Peyer's patch (tissue), 4 donors: ENCODE measurements at regions not wholly inside any gene's neighbourhood (a gene's known extent, or its start where the extent isn't known, plus 50 kb on each side); places are given as distances from the start of the nearest gene placed in this dataset.

ENCODE experiments used
- DNase-seq, 3 donors: peaks; one replicate each; pipeline ENCODE4 v3.0.0-alpha.2; 2017 to 2019
- H3K27ac ChIP-seq, 4 donors: fragments of 200-600 bp; sonication (generic); one replicate each; pipeline ENCODE4 v1.5.1; 2016 to 2019
- H3K27me3 ChIP-seq, 2 donors: fragments of 200-600 bp; sonication (generic); one replicate each; pipeline ENCODE4 v1.5.1; 2019
- H3K36me3 ChIP-seq, 3 donors: fragments of 200-600 bp; sonication (generic); one replicate each; pipeline ENCODE4 v1.5.1; 2016 to 2019
- H3K4me1 ChIP-seq, 4 donors: fragments of 200-600 bp; sonication (generic); one replicate each; pipeline ENCODE4 v1.5.1; 2016 to 2019
- H3K4me3 ChIP-seq, 4 donors: fragments of 200-600 bp; sonication (generic); 1 replicate in 3 of 4; 2 replicates in 1 of 4; pipeline ENCODE4 v1.5.1; 2016 to 2019; ENCODE audit warnings: mild to moderate bottlenecking in 1 of 4
- H3K9me3 ChIP-seq, 4 donors: fragments of 200-600 bp; sonication (generic); one replicate each; pipeline ENCODE4 v1.5.1; 2016 to 2019; ENCODE audit warnings: mild to moderate bottlenecking in 1 of 4
- CTCF ChIP-seq, 6 experiments: fragments of 450-650 bp in 4 of 6; fragments of 200-600 bp in 2 of 6; sonication (generic) in 1 of 6; IDR thresholded peaks; one replicate each; pipeline ENCODE4 v1.5.1; 2017 to 2019; ENCODE audit warnings: antibody characterized with exemption in 6 of 6, mild to moderate bottlenecking in 3 of 6, moderate library complexity in 1 of 6
- POLR2A ChIP-seq, 2 donors: fragments of 450-650 bp; IDR thresholded peaks; one replicate each; pipeline ENCODE4 v1.5.1; 2017; ENCODE audit warnings: antibody characterized with exemption in 2 of 2, mild to moderate bottlenecking in 2 of 2, moderate library complexity in 2 of 2

DNA sequence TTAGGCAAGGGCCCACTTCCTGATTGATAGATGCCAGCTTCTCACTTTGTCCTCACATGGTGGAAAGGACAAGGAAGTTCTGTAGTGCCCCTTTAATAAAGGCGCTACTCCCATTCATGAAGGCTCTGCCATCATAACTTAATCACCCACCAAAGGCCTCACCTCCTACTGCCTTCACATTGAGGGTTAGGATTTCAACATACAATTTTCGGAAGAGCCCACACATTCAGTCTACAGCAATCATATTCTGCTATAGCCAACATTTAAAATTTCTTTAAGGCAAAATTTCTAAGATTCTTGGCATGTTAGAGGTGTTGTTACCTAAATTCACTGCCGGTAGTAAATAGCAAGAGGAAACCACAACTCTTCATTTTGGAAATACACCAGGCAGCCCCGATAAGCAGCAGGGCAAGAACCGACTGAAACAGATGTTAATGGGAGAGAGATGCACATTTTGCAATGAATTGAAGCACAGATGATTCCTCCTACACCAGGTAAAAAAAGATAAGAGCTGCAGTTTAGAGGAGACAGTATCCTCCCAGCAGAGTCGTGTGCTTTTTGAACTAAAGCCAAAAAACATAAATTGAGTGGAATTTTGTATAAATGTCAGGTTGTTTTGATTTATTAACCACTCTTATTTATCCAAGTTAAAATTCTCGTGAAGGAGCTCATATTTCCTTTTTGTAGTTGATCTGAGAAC is 594.9 kb downstream of the KCTD8 start:
- H3K4me1 ChIP-seq: no peaks in the 10 kb centered on the region
- TF ChIP-seq POLR2A (IDR thresholded peaks at IDR 0.05): no peak
- TF ChIP-seq CTCF (IDR thresholded peaks at IDR 0.05): no peak

DNA sequence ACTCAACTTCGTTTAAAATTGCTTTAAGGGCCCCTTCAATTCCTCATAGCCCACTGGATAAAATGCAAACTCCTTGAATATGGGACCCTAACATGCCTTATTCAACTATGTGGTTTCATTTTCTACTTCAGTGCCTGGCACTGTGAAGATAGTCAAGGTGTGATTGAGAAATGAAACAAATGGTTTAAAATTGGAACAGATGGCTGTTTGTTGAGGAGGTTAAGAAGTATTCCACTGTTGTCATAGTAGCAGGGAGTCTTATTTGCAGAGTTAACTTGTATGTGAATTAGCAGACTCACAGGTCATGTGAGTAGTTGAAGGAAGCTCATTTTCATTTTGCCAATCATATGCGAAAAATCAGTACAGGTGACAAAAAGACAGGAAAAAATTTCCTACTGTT is 593.3 kb downstream of the KCTD8 start:
- H3K27me3 ChIP-seq: no peaks in the 10 kb centered on the region
- H3K4me1 ChIP-seq: no peaks in the 10 kb centered on the region
- DNase-seq: no peak
- H3K36me3 ChIP-seq: no peaks in the 10 kb centered on the region
- no peak overlapping the region for H3K27ac ChIP-seq
- H3K9me3 ChIP-seq: no peaks in the 10 kb centered on the region
- TF ChIP-seq POLR2A (IDR thresholded peaks at IDR 0.05) (no peak), CTCF (IDR thresholded peaks at IDR 0.05) (no peak)
- H3K4me3 ChIP-seq: no peak overlapping the region

More for the DNA sequence above, 594.9 kb downstream of the KCTD8 start:
- no peaks in the 10 kb centered on the region for H3K27me3 ChIP-seq
- H3K27ac ChIP-seq: no peak overlapping the region
- H3K4me3 ChIP-seq: no peak overlapping the region
- DNase-seq: no peak
- no peaks in the 10 kb centered on the region for H3K9me3 ChIP-seq
- no peaks in the 10 kb centered on the region for H3K36me3 ChIP-seq

DNA sequence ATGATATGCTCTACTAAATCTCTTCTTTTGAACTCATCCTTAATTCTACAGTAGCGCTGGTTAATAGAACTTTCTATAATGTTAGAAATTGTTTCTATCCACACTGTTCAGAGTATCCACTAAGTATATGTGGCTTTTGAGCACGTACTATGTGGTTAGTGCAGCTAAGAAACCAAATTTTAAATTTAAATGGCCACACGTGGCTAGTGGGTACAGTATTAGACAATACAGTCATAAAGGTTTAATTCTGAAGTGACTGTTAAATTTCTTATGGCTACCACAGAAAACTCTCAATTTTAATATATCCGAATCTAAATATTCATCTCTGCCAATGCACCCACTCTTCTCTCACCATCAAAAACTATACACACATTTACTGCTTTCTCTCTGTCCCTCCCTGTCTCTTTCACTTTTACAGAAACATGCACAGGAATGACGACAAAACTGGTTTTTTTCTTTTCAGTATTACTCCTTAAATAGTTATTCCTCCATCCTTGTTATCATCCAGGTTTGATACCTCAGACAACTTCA is 583.9 kb downstream of the KCTD8 start:
- Histone ChIP-seq H3K27ac (no peak overlapping the region), H3K4me3 (no peak overlapping the region), H3K27me3 (no peaks in the 10 kb centered on the region), H3K36me3 (no peaks in the 10 kb centered on the region), H3K4me1 (no peaks in the 10 kb centered on the region), H3K9me3 (no peaks in the 10 kb centered on the region)
- no peak for DNase-seq
- no peak for TF ChIP-seq POLR2A (IDR thresholded peaks at IDR 0.05)
- no peak for TF ChIP-seq CTCF (IDR thresholded peaks at IDR 0.05)

DNA sequence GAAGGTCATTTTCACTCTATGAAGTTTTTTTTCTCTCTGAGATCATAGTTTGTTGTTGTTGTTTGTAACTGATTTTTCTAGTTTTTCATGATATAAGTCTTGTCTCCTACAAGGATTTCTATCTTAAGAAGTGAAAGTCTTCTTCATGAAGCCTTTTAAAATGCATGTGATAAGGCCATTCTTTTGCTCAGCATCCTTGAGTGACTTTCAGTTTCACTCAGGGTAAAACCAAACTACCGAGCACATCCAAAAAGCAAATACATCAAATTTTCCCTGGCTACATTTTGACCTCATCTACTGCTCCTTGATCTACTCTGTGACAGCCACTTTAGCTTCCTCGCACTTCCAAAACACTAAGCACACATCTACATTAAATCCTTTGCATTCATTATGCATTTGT is 580.7 kb downstream of the KCTD8 start:
- H3K27ac ChIP-seq: no peak overlapping the region
- H3K36me3 ChIP-seq: no peaks in the 10 kb centered on the region
- H3K4me1 ChIP-seq: no peaks in the 10 kb centered on the region
- H3K4me3 ChIP-seq: no peak overlapping the region
- H3K9me3 ChIP-seq: no peaks in the 10 kb centered on the region
- DNase-seq: no peak
- H3K27me3 ChIP-seq: no peaks in the 10 kb centered on the region
- no peak for TF ChIP-seq POLR2A (IDR thresholded peaks at IDR 0.05)
- TF ChIP-seq CTCF (IDR thresholded peaks at IDR 0.05): no peak

DNA sequence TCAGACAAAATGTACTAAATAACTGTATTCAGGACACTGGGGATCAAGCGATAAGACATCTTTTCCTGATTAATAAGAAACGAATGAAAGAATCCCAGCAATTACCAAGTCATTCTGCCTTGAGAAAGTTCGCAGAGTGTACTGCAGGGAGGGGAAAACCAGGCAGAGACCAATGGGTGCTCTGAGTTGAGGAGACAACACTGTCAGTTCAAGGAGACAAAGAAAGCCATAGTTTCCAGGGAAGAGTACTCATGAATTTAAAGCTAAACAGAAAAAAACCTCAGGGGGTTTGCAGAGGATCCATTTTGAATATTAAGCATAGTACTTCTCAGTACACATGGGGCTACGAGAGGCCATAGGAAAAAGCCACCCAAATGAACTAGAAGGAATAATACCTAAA is 573.0 kb downstream of the KCTD8 start:
- Histone ChIP-seq H3K4me1 (no peaks in the 10 kb centered on the region), H3K27ac (no peak overlapping the region), H3K9me3 (peaks cover 0 to 9% (median 0%) of the 10 kb centered on the region in 4 donors), H3K4me3 (no peak overlapping the region), H3K36me3 (no peaks in the 10 kb centered on the region), H3K27me3 (no peaks in the 10 kb centered on the region)
- DNase-seq: no peak
- TF ChIP-seq CTCF (IDR thresholded peaks at IDR 0.05): no peak
- TF ChIP-seq POLR2A (IDR thresholded peaks at IDR 0.05): no peak
